Breast epithelium (tissue), 3 donors: ENCODE measurements at regions not wholly inside any gene's neighbourhood (a gene's known extent, or its start where the extent isn't known, plus 50 kb on each side); places are given as distances from the start of the nearest gene placed in this dataset.

ENCODE experiments used
- POLR2A ChIP-seq: fragments of 450-650 bp; IDR thresholded peaks from one replicate; pipeline ENCODE4 v1.6.1; 2016; ENCODE audit warnings: antibody characterized with exemption, mild to moderate bottlenecking, moderate library complexity
- POLR2AphosphoS5 ChIP-seq, 3 donors: sonication (generic); formaldehyde crosslinking; IDR thresholded peaks; one replicate each; pipeline ENCODE4 v1.6.1; 2017; ENCODE audit warnings: antibody characterized with exemption in 3 of 3
- TF ChIP-seq, protein P1 (sequence below), 3 donors: fragments of 450-650 bp; IDR thresholded peaks; one replicate each; pipeline ENCODE4 v1.5.1; 2016 to 2017; ENCODE audit warnings: antibody characterized with exemption in 3 of 3, mild to moderate bottlenecking in 3 of 3, moderate library complexity in 3 of 3

DNA sequence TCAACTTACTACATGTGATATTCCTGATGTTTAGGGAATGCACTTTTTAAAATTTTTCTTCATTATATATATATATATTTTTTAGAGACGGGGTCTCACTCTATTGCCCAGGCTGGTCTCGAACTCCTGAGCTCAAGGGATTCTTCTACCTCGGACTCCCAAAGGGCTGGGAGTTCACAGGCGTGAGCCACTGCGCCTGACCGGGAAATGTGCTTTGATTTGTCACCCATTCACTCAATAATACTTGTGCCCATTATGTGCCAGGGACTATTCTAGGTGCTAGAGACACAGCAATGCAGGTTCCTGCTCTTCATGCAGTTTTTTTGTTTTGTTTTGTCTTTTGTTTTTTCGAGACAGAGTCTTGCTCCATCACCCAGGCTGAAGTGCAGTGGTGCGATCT is 56.1 kb upstream of the INCENP start:
- TF ChIP-seq, protein P1, sequence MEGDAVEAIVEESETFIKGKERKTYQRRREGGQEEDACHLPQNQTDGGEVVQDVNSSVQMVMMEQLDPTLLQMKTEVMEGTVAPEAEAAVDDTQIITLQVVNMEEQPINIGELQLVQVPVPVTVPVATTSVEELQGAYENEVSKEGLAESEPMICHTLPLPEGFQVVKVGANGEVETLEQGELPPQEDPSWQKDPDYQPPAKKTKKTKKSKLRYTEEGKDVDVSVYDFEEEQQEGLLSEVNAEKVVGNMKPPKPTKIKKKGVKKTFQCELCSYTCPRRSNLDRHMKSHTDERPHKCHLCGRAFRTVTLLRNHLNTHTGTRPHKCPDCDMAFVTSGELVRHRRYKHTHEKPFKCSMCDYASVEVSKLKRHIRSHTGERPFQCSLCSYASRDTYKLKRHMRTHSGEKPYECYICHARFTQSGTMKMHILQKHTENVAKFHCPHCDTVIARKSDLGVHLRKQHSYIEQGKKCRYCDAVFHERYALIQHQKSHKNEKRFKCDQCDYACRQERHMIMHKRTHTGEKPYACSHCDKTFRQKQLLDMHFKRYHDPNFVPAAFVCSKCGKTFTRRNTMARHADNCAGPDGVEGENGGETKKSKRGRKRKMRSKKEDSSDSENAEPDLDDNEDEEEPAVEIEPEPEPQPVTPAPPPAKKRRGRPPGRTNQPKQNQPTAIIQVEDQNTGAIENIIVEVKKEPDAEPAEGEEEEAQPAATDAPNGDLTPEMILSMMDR (IDR thresholded peaks at IDR 0.05), result no peak
- no peak for TF ChIP-seq POLR2A
- TF ChIP-seq POLR2AphosphoS5 (IDR thresholded peaks at IDR 0.05), result no peak
